Mammary epithelial cell (primary cell): ENCODE measurements at regions not wholly inside any gene's neighbourhood (a gene's known extent, or its start where the extent isn't known, plus 50 kb on each side); places are given as distances from the start of the nearest gene placed in this dataset.

Experiments
- CTCF ChIP-seq, 2 donors: IDR thresholded peaks in 1 of 2; conservative IDR thresholded peaks in 1 of 2; 2 replicates each; pipeline ENCODE4 v1.5.1; 2011 to 2012; ENCODE audit warnings: inconsistent platforms in 2 of 2, low read length in 2 of 2, mild to moderate bottlenecking in 2 of 2, control low read depth in 1 of 2, low read depth in 1 of 2; ENCODE audit not compliant: insufficient read depth in 1 of 2; ENCODE audit errors: extremely low read depth in 1 of 2
- EZH2 ChIP-seq: IDR thresholded peaks from 2 replicates; pipeline ENCODE4 v1.6.1; 2012; ENCODE audit warnings: low read length, inconsistent platforms, borderline replicate concordance

DNA sequence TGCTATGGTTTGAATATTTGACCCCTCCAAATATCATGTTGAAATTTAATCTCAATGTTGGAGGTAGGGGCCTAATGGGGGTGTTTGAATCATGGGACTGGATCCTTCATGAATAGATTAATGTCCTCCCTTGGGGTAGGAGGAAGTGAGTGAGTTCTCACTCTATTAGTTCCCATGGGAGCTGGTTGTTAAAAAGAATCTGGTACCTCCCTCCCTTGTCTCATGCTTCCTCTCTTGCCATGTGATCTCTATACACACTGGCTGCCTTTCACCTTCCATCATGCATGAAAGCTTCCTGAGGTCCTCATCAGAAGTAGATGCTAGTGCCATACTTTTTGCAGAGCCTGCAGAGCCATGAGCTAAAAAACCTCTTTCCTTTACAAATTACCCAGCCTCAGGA is 177.7 kb upstream of the MCTP2 start:
- no peak for TF ChIP-seq CTCF (conservative IDR thresholded peaks at IDR 0.05 in 1 of 2, IDR thresholded peaks at IDR 0.05 in 1 of 2; ENCODE audit: extremely low read depth in 1 of 2, insufficient read depth in 1 of 2, low read depth in 1 of 2, low read length in 2 of 2)
- TF ChIP-seq EZH2 = no peak
